Osteocyte (in vitro differentiated cells): ENCODE measurements at regions not wholly inside any gene's neighbourhood (a gene's known extent, or its start where the extent isn't known, plus 50 kb on each side); places are given as distances from the start of the nearest gene placed in this dataset.

Experiments used
- DNase-seq: peaks from one replicate; pipeline ENCODE4 v3.0.0; 2021; ENCODE audit warnings: mixed read lengths; ENCODE audit not compliant: unreplicated experiment; ENCODE audit errors: extremely low spot score
- H3K27ac Mint-ChIP-seq: one replicate; pipeline ENCODE4 v1.8.0; 2021; ENCODE audit warnings: mild to moderate bottlenecking, mixed read lengths; ENCODE audit not compliant: unreplicated experiment
- H3K27me3 Mint-ChIP-seq: one replicate; pipeline ENCODE4 v1.8.0; 2021; ENCODE audit warnings: mixed read lengths; ENCODE audit not compliant: unreplicated experiment
- H3K36me3 Mint-ChIP-seq: one replicate; pipeline ENCODE4 v1.8.0; 2021; ENCODE audit warnings: mixed read lengths; ENCODE audit not compliant: unreplicated experiment
- H3K4me1 Mint-ChIP-seq: one replicate; pipeline ENCODE4 v1.8.0; 2021; ENCODE audit warnings: mixed read lengths; ENCODE audit not compliant: unreplicated experiment
- H3K4me3 Mint-ChIP-seq: one replicate; pipeline ENCODE4 v1.8.0; 2021; ENCODE audit warnings: mild to moderate bottlenecking, moderate library complexity, mixed read lengths; ENCODE audit not compliant: unreplicated experiment
- H3K9me3 Mint-ChIP-seq: one replicate; pipeline ENCODE4 v1.8.0; 2021; ENCODE audit warnings: mixed read lengths; ENCODE audit not compliant: unreplicated experiment
- CTCF ChIP-seq: fragments of 200-600 bp; sonication (generic); IDR thresholded peaks from 2 replicates; pipeline ENCODE4 v1.5.0; 2021; ENCODE audit warnings: antibody characterized with exemption, mild to moderate bottlenecking, moderate library complexity

- DNase-seq = no peak
- Mint-ChIP-seq H3K4me1 (no peaks in the 10 kb centered on the region), H3K27ac (no peak overlapping the region), H3K27me3 (no peaks in the 10 kb centered on the region), H3K4me3 (no peak overlapping the region), H3K9me3 (no peaks in the 10 kb centered on the region), H3K36me3 (no peaks in the 10 kb centered on the region)
- no peak for TF ChIP-seq CTCF
Measured at GRCh38 chr13:107778094-107778493, 437.2 kb downstream of the LIG4 start.

DNA sequence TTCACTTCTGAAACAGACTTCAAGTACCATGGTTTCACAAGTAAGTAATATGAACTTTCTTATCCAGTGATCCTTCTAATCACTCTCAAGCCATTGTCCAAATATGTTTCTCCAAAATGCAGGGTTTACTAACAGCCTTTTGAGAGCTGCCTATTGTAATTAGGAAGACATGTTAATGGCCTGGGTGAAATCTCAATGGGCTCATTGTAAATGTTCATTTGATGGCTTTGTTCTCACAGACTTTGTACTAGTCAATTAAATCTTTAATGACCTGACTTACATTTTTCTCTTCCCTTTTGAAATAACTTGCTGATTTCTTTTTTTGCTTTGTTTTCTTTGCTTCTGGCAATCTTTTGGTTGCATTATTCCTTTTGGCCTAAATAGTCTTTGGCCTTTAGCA, 444.8 kb downstream of the LIG4 start:
- TF ChIP-seq CTCF = no peak
- Mint-ChIP-seq H3K27ac (no peak overlapping the region), H3K9me3 (no peaks in the 10 kb centered on the region), H3K27me3 (no peaks in the 10 kb centered on the region), H3K4me1 (peaks cover 22% of the 10 kb centered on the region), H3K4me3 (no peak overlapping the region), H3K36me3 (no peaks in the 10 kb centered on the region)
- no peak for DNase-seq

DNA sequence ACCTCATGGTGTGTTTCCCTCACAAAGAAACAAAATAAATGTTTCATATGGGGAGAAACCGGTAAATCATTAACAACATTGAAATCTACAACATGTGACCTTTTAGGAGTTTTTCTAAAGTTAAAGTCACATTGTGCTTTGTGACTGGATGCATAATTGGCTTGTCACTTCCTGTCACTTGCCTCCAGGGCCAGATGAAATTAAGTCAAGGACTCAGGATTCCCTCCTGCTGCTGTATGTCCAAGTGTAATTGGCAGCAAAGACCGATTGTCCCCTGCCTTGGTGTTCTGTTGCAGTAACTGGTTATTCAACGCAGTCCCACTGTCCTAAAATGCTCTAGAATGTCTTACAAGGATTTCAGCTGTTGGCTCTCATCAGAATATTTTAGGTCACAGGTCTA, 448.2 kb downstream of the LIG4 start:
- peaks cover 33% of the 10 kb centered on the region for H3K4me1 Mint-ChIP-seq
- H3K27ac Mint-ChIP-seq = peak overlapping the region; percentile 73
- H3K27me3 Mint-ChIP-seq = no peaks in the 10 kb centered on the region
- H3K9me3 Mint-ChIP-seq = no peaks in the 10 kb centered on the region
- no peak overlapping the region for H3K4me3 Mint-ChIP-seq
- no peaks in the 10 kb centered on the region for H3K36me3 Mint-ChIP-seq
- no peak for DNase-seq
- no peak for TF ChIP-seq CTCF

- no peak for TF ChIP-seq CTCF
- Mint-ChIP-seq H3K4me3 (peak overlapping the region; percentile 42), H3K27ac (peak overlapping the region; percentile 73), H3K27me3 (no peaks in the 10 kb centered on the region), H3K36me3 (no peaks in the 10 kb centered on the region), H3K9me3 (no peaks in the 10 kb centered on the region), H3K4me1 (peaks cover 33% of the 10 kb centered on the region)
- no peak for DNase-seq
Measured at GRCh38 chr13:107765724-107766401, 449.5 kb downstream of the LIG4 start.

DNA sequence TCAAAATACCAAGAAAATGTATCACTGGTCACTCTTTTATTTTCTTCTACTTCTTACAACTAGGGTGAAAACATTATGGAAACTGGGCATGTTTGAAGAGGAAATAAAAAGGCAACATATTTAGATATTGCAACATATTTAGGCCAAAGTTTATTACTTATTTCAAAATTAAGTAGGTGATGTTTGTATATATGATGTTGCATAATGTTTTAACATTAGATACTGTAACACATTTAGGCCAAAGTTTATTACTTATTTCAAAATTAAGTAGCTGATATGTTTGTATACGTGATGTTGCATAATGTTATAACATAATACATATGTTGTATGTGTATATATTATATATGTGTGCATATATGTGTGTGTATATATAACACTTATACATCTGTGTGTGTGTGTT, 451.3 kb downstream of the LIG4 start:
- peaks cover 33% of the 10 kb centered on the region for H3K4me1 Mint-ChIP-seq
- no peaks in the 10 kb centered on the region for H3K9me3 Mint-ChIP-seq
- no peak overlapping the region for H3K4me3 Mint-ChIP-seq
- no peak for TF ChIP-seq CTCF
- H3K27me3 Mint-ChIP-seq = no peaks in the 10 kb centered on the region
- H3K36me3 Mint-ChIP-seq = no peaks in the 10 kb centered on the region
- no peak overlapping the region for H3K27ac Mint-ChIP-seq
- DNase-seq = no peak
